HCT116 (cell line): ENCODE measurements at regions not wholly inside any gene's neighbourhood (a gene's known extent, or its start where the extent isn't known, plus 50 kb on each side); places are given as distances from the start of the nearest gene placed in this dataset.

Source experiments
- ATAC-seq: fragments of 200-7000 bp; cut with Tn5 transposase; 2 replicates; pipeline ENCODE4 v1.9.1; 2020; ENCODE audit warnings: mild to moderate bottlenecking, moderate library complexity
- BruUV-seq: library from RNA; stranded (reverse); fragments of 400-500 nt; replicated peaks from 2 replicates; lab custom pipeline; 2021; lab: Mats Ljungman, UMichigan
- CTCF ChIA-PET: fragments of 300-600 bp; sonication (Branson Sonifier 250); formaldehyde crosslinking; loops from one replicate; lab custom pipeline; 2021; ENCODE audit warnings: antibody characterized with exemption; lab: Charles Lee
- POLR2A ChIA-PET: fragments of 300-600, 350-600 bp; sonication (Branson Sonifier 250); formaldehyde crosslinking; loops from one replicate; lab custom pipeline; 2021; ENCODE audit warnings: antibody characterized with exemption; lab: Charles Lee
- RAD21 ChIA-PET, 2 experiments: fragments of 300-600 bp; sonication (Branson Sonifier 250); formaldehyde crosslinking; loops; one replicate each; lab custom pipeline; 2023; ENCODE audit warnings: low total read pairs in 2 of 2; ENCODE audit not compliant: uncharacterized antibody in 2 of 2, unreplicated experiment in 2 of 2, low non-redundant PET in 1 of 2; lab: Charles Lee
- DNase-seq: peaks from one replicate; pipeline ENCODE4 v3.0.0-alpha.2; 2010; ENCODE audit warnings: low read depth, low spot score
- H2AFZ ChIP-seq: fragments of 200-600 bp; shearing (Covaris generic), sonication (generic); 2 replicates; pipeline ENCODE4 v1.6.1; 2017; ENCODE audit warnings: low read depth, mixed run types, mixed read lengths, antibody characterized with exemption, low read length; ENCODE audit not compliant: poor library complexity, severe bottlenecking
- H3K27ac ChIP-seq: 2 replicates; pipeline ENCODE4 v1.5.1; 2012; ENCODE audit warnings: low read depth, low read length
- H3K27me3 ChIP-seq: fragments of 200-600 bp; sonication (generic); 2 replicates; pipeline ENCODE4 v1.6.1; 2016; ENCODE audit warnings: mixed run types, low read length, mixed read lengths; ENCODE audit not compliant: insufficient read depth
- H3K36me3 ChIP-seq, 2 experiments: fragments of 200-500 bp in 1 of 2; fragments of 200-600 bp in 1 of 2; sonication (Bioruptor generic) in 1 of 2; sonication (generic) in 1 of 2; 2 replicates each; pipeline versions ENCODE4 v1.5.1 to v1.6.1; 2014 to 2016; ENCODE audit warnings: low read length in 2 of 2, inconsistent platforms in 1 of 2, mixed read lengths in 1 of 2, mixed run types in 1 of 2; ENCODE audit not compliant: insufficient read depth in 2 of 2, control insufficient read depth in 1 of 2
- H3K4me1 ChIP-seq, 2 experiments: fragments of 200-600 bp in 1 of 2; sonication (generic) in 1 of 2; 2 replicates each; pipeline versions ENCODE4 v1.5.1 to v1.6.1; 2012 to 2017; ENCODE audit warnings: low read length in 2 of 2, inconsistent platforms in 1 of 2, mild to moderate bottlenecking in 1 of 2, mixed read lengths in 1 of 2, mixed run types in 1 of 2, moderate library complexity in 1 of 2; ENCODE audit not compliant: insufficient read depth in 2 of 2, control insufficient read depth in 1 of 2
- H3K4me2 ChIP-seq: fragments of 200-600 bp; sonication (generic); 2 replicates; pipeline ENCODE4 v1.6.1; 2017; ENCODE audit warnings: mixed run types, low read length, mixed read lengths
- H3K4me3 ChIP-seq, 2 experiments: fragments of 200-600 bp in 1 of 2; sonication (generic) in 1 of 2; replicated peaks in 1 of 2; 2 replicates each; pipeline ENCODE4 v1.5.1; 2011 to 2016; ENCODE audit warnings: low read length in 2 of 2, control low read depth in 1 of 2, low read depth in 1 of 2, mild to moderate bottlenecking in 1 of 2, mixed read lengths in 1 of 2, mixed run types in 1 of 2
- H3K79me2 ChIP-seq: fragments of 200-600 bp; sonication (generic); 2 replicates; pipeline ENCODE4 v1.6.1; 2017; ENCODE audit warnings: mild to moderate bottlenecking, mixed run types, low read length, moderate library complexity, mixed read lengths; ENCODE audit not compliant: insufficient read depth
- H3K9ac ChIP-seq: fragments of 200-600 bp; sonication (generic); 2 replicates; pipeline ENCODE4 v1.6.1; 2016; ENCODE audit warnings: low read length, mixed read lengths
- H3K9me2 ChIP-seq: fragments of 200-600 bp; sonication (generic), shearing (Covaris generic); 2 replicates; pipeline ENCODE4 v1.6.1; 2017; ENCODE audit warnings: mixed run types, mild to moderate bottlenecking, moderate library complexity; ENCODE audit not compliant: insufficient read depth
- H3K9me3 ChIP-seq, 2 experiments: fragments of 200-500 bp in 1 of 2; fragments of 200-600 bp in 1 of 2; sonication (Bioruptor generic) in 1 of 2; sonication (generic) in 1 of 2; 2 replicates each; pipeline ENCODE4 v1.6.1; 2014 to 2017; ENCODE audit warnings: low read length in 2 of 2, mixed read lengths in 2 of 2, inconsistent platforms in 1 of 2, low read depth in 1 of 2, mild to moderate bottlenecking in 1 of 2, mixed run types in 1 of 2, moderate library complexity in 1 of 2; ENCODE audit not compliant: control insufficient read depth in 1 of 2, insufficient read depth in 1 of 2
- H4K20me1 ChIP-seq: fragments of 200-600 bp; sonication (generic), shearing (Covaris generic); 2 replicates; pipeline ENCODE4 v1.6.1; 2017; ENCODE audit warnings: mixed run types, mild to moderate bottlenecking, moderate library complexity; ENCODE audit not compliant: insufficient read depth
- CEBPB ChIP-seq: IDR thresholded peaks from 2 replicates; pipeline ENCODE4 v1.6.1; 2012; ENCODE audit warnings: low read depth
- EGR1 ChIP-seq: IDR thresholded peaks from 2 replicates; pipeline ENCODE4 v1.6.1; 2012; ENCODE audit warnings: low read depth
- ELF1 ChIP-seq: IDR thresholded peaks from 2 replicates; pipeline ENCODE4 v1.6.1; 2012; ENCODE audit warnings: low read depth, borderline replicate concordance
- EZH2 ChIP-seq: fragments of 200-600 bp; sonication (generic); IDR thresholded peaks from 2 replicates; pipeline ENCODE4 v1.6.1; 2017; ENCODE audit warnings: antibody characterized with exemption, mixed run types
- EZH2phosphoT487 ChIP-seq: fragments of 200-600 bp; IDR thresholded peaks from 2 replicates; pipeline ENCODE4 v1.6.1; 2018; ENCODE audit warnings: antibody characterized with exemption, borderline replicate concordance
- JUND ChIP-seq: IDR thresholded peaks from 2 replicates; pipeline ENCODE4 v1.6.1; 2012
- POLR2A ChIP-seq: IDR thresholded peaks from 2 replicates; pipeline ENCODE4 v1.7.0; 2011; ENCODE audit warnings: borderline replicate concordance; ENCODE audit not compliant: insufficient read depth, insufficient read length; ENCODE audit errors: extremely low read depth
- POLR2AphosphoS5 ChIP-seq: IDR thresholded peaks from 2 replicates; pipeline ENCODE4 v1.6.1; 2011; ENCODE audit warnings: mild to moderate bottlenecking, low read depth, low read length, moderate library complexity
- RAD21 ChIP-seq: IDR thresholded peaks from 2 replicates; pipeline ENCODE4 v1.6.1; 2012; ENCODE audit warnings: low read depth, mild to moderate bottlenecking
- REST ChIP-seq: IDR thresholded peaks from 2 replicates; pipeline ENCODE4 v1.6.1; 2012; ENCODE audit warnings: low read depth
- SIN3A ChIP-seq: IDR thresholded peaks from 2 replicates; pipeline ENCODE4 v1.6.1; 2012; ENCODE audit warnings: low read depth
- SP1 ChIP-seq: IDR thresholded peaks from 2 replicates; pipeline ENCODE4 v1.6.1; 2012; ENCODE audit warnings: low read depth
- TCF7L2 ChIP-seq: IDR thresholded peaks from 2 replicates; pipeline ENCODE4 v1.7.0; 2011; ENCODE audit warnings: borderline replicate concordance, inconsistent platforms; ENCODE audit not compliant: insufficient read depth, insufficient read length; ENCODE audit errors: extremely low read depth
- YY1 ChIP-seq: IDR thresholded peaks from 2 replicates; pipeline ENCODE4 v1.6.1; 2011; ENCODE audit warnings: low read length, low read depth, moderate library complexity, mild to moderate bottlenecking; ENCODE audit not compliant: insufficient replicate concordance; ENCODE audit errors: extremely low read depth
- ZFX ChIP-seq: fragments of 450-650 bp; IDR thresholded peaks from 2 replicates; pipeline ENCODE4 v1.6.1; 2017
- ZNF274 ChIP-seq: fragments of 200-500 bp; sonication (Bioruptor generic); IDR thresholded peaks from 2 replicates; pipeline ENCODE4 v1.6.1; 2014; ENCODE audit warnings: mild to moderate bottlenecking, low read depth, low read length, inconsistent platforms
- intact Hi-C: fragments of 100-400 bp; cut with micrococcal nuclease; formaldehyde crosslinking; loops from 2 replicates; pipeline ENCODE4 v1.10.0; 2022

GRCh38 chr10:64275774-64276173, 754.6 kb downstream of the REEP3 start:
- Histone ChIP-seq H3K27ac (no peak overlapping the region), H3K4me2 (no peak overlapping the region), H3K79me2 (no peaks in the 10 kb centered on the region), H3K9ac (no peak overlapping the region), H2AFZ (no peak overlapping the region), H3K36me3 (no peaks in the 10 kb centered on the region), H3K9me2 (no peaks in the 10 kb centered on the region), H3K4me3 (no peak overlapping the region), H3K27me3 (no peaks in the 10 kb centered on the region), H3K9me3 (no peaks in the 10 kb centered on the region), H3K4me1 (no peaks in the 10 kb centered on the region), H4K20me1 (no peaks in the 10 kb centered on the region)
- DNase-seq = no peak
- no TSS peak for BruUV-seq
- ATAC-seq = no peak
- intact Hi-C loops = no loop called here
- ChIA-PET RAD21 (no interaction called here), POLR2A (no interaction called here), CTCF (no interaction called here)
- TF ChIP-seq CEBPB = no peak
- no peak for TF ChIP-seq SP1
- TF ChIP-seq TCF7L2 = no peak
- TF ChIP-seq REST = no peak
- no peak for TF ChIP-seq EZH2phosphoT487
- TF ChIP-seq EGR1 = no peak
- no peak for TF ChIP-seq POLR2A
- no peak for TF ChIP-seq EZH2
- no peak for TF ChIP-seq YY1
- no peak for TF ChIP-seq ELF1
- no peak for TF ChIP-seq RAD21
- no peak for TF ChIP-seq POLR2AphosphoS5
- no peak for TF ChIP-seq SIN3A
- TF ChIP-seq JUND = no peak
- no peak for TF ChIP-seq ZNF274
- TF ChIP-seq ZFX = no peak
